Panc1 (cell line): ENCODE measurements at regions not wholly inside any gene's neighbourhood (a gene's known extent, or its start where the extent isn't known, plus 50 kb on each side); places are given as distances from the start of the nearest gene placed in this dataset.

Experiments
- ATAC-seq: fragments of 200-7000 bp; cut with Tn5 transposase; 2 replicates; pipeline ENCODE4 v1.9.1; 2020; ENCODE audit warnings: mild to moderate bottlenecking, moderate library complexity
- BruUV-seq: library from RNA; stranded (reverse); fragments of 400-500 nt; replicated peaks from 2 replicates; lab custom pipeline; 2021; lab: Mats Ljungman, UMichigan
- CTCF ChIA-PET: fragments of 300-600 bp; sonication (Branson Sonifier 250); formaldehyde crosslinking; loops from one replicate; lab custom pipeline; 2022; ENCODE audit warnings: antibody characterized with exemption; lab: Charles Lee
- POLR2A ChIA-PET: fragments of 300-600 bp; sonication (Branson Sonifier 250); formaldehyde crosslinking; loops from one replicate; lab custom pipeline; 2022; ENCODE audit warnings: antibody characterized with exemption; lab: Charles Lee
- DNase-seq: peaks from one replicate; pipeline ENCODE4 v3.0.0-alpha.2; 2010; ENCODE audit warnings: low read depth, low spot score
- H3K27ac ChIP-seq: 2 replicates; pipeline ENCODE4 v1.5.1; 2011; ENCODE audit warnings: mild to moderate bottlenecking, low read length, inconsistent platforms
- H3K27me3 ChIP-seq: fragments of 200-500 bp; sonication (Bioruptor generic); 2 replicates; pipeline ENCODE4 v1.6.0; 2014; ENCODE audit warnings: low read length, inconsistent platforms; ENCODE audit not compliant: control insufficient read depth, insufficient read depth
- H3K36me3 ChIP-seq: fragments of 200-500 bp; sonication (Bioruptor generic); 2 replicates; pipeline ENCODE4 v1.5.1; 2014; ENCODE audit warnings: inconsistent platforms, mild to moderate bottlenecking, low read length, moderate library complexity; ENCODE audit not compliant: control insufficient read depth, insufficient read depth
- H3K4me1 ChIP-seq: 2 replicates; pipeline ENCODE4 v1.5.1; 2011; ENCODE audit warnings: inconsistent platforms, mild to moderate bottlenecking, low read length, moderate library complexity; ENCODE audit not compliant: control insufficient read depth, insufficient read depth
- H3K4me3 ChIP-seq, 2 experiments: 2 replicates each; pipeline ENCODE4 v1.5.1; 2011 to 2012; ENCODE audit warnings: low read depth in 2 of 2, low read length in 2 of 2, mild to moderate bottlenecking in 2 of 2, inconsistent platforms in 1 of 2, moderate library complexity in 1 of 2
- H3K9me3 ChIP-seq: fragments of 200-500 bp; sonication (Bioruptor generic); 2 replicates; pipeline ENCODE4 v1.5.1; 2014; ENCODE audit warnings: low read depth, mild to moderate bottlenecking, inconsistent platforms, low read length, moderate library complexity; ENCODE audit not compliant: control insufficient read depth, insufficient read depth
- POLR2AphosphoS5 ChIP-seq: IDR thresholded peaks from 2 replicates; pipeline ENCODE4 v1.6.1; 2012; ENCODE audit warnings: mild to moderate bottlenecking, low read depth, low read length, moderate library complexity
- SIN3A ChIP-seq: IDR thresholded peaks from 2 replicates; pipeline ENCODE4 v1.6.1; 2012; ENCODE audit warnings: low read depth, mild to moderate bottlenecking, low read length, moderate library complexity, borderline replicate concordance; ENCODE audit not compliant: insufficient read depth
- TCF7L2 ChIP-seq: IDR thresholded peaks from 2 replicates; pipeline ENCODE4 v1.6.1; 2011; ENCODE audit warnings: mild to moderate bottlenecking, low read depth, low read length, inconsistent platforms
- in situ Hi-C: cut with HindIII; loops from 2 replicates; pipeline ENCODE4 v1.10.0; 2016; ENCODE audit warnings: low sequenced_read_pairs, low pct_unique_long_range_greater_than_20kb
- intact Hi-C: fragments of 100-400 bp; cut with micrococcal nuclease; formaldehyde crosslinking; loops from one replicate; pipeline ENCODE4 v1.10.0; 2022; ENCODE audit not compliant: unreplicated experiment
- TF ChIP-seq, protein P1 (sequence below), 2 experiments: IDR thresholded peaks; 2 replicates each; pipeline ENCODE4 v1.6.1; 2011 to 2012; ENCODE audit warnings: low read depth in 2 of 2, control low read depth in 1 of 2, low read length in 1 of 2, mild to moderate bottlenecking in 1 of 2, moderate library complexity in 1 of 2; ENCODE audit not compliant: insufficient read depth in 1 of 2
- TF ChIP-seq, protein P2 (sequence below): fragments of 450-650 bp; IDR thresholded peaks from 2 replicates; pipeline ENCODE4 v1.5.1; 2017; ENCODE audit warnings: mild to moderate bottlenecking

DNA sequence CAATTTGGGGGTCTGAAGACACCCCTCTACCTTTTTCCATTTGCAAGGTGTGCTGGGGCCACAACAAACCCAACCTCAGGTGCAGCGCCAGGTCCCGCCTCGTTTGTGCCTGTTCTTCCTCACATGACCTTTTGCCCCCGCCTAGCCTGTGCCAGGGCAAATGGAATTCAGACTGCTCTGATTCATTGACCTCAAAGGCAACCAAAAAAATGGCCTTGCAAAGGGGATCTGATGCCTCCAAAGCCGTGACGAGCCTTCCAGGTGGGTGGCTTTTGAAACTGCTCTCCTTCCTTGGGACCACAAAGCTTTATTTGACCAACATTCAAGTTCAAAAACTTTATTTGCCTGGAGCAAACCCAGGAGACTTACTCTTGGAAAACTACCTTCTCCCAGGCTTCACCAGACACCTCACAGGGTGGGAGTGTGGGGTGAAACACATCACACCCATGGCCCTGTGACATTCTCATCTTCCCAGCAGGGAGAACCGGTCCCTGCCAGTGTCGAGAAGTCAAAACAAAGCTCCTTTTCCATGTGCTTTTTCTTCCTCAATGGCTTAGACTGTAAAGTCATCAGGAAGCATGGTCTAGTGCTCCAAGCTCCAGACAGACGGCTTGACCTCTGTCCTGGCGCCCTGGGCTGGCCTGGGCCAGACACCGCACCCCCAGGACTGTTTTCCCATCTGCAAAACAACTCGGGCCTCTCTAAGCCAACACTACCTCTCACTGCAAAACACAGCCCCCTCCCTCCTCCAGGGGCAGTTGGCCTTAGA is 103.9 kb upstream of the HES1 start:
- in situ Hi-C loops = no loop called here
- ChIA-PET POLR2A (interaction anchor here (0.6 kb wide), 1 partner anchor 102 kb away, joined by 8 read pairs; no protein-coding TSS in a partner anchor), CTCF (no interaction called here)
- no peaks in the 10 kb centered on the region for H3K9me3 ChIP-seq
- BruUV-seq = no TSS peak
- H3K4me1 ChIP-seq = no peaks in the 10 kb centered on the region
- ATAC-seq = no peak
- H3K4me3 ChIP-seq = no peak overlapping the region
- intact Hi-C loops = no loop called here
- H3K36me3 ChIP-seq = no peaks in the 10 kb centered on the region
- no peak for DNase-seq
- TF ChIP-seq, protein P1, sequence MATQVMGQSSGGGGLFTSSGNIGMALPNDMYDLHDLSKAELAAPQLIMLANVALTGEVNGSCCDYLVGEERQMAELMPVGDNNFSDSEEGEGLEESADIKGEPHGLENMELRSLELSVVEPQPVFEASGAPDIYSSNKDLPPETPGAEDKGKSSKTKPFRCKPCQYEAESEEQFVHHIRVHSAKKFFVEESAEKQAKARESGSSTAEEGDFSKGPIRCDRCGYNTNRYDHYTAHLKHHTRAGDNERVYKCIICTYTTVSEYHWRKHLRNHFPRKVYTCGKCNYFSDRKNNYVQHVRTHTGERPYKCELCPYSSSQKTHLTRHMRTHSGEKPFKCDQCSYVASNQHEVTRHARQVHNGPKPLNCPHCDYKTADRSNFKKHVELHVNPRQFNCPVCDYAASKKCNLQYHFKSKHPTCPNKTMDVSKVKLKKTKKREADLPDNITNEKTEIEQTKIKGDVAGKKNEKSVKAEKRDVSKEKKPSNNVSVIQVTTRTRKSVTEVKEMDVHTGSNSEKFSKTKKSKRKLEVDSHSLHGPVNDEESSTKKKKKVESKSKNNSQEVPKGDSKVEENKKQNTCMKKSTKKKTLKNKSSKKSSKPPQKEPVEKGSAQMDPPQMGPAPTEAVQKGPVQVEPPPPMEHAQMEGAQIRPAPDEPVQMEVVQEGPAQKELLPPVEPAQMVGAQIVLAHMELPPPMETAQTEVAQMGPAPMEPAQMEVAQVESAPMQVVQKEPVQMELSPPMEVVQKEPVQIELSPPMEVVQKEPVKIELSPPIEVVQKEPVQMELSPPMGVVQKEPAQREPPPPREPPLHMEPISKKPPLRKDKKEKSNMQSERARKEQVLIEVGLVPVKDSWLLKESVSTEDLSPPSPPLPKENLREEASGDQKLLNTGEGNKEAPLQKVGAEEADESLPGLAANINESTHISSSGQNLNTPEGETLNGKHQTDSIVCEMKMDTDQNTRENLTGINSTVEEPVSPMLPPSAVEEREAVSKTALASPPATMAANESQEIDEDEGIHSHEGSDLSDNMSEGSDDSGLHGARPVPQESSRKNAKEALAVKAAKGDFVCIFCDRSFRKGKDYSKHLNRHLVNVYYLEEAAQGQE (IDR thresholded peaks at IDR 0.05; ENCODE audit: insufficient read depth in 1 of 2, low read depth in 2 of 2, low read length in 1 of 2) = no peak
- TF ChIP-seq, protein P2, sequence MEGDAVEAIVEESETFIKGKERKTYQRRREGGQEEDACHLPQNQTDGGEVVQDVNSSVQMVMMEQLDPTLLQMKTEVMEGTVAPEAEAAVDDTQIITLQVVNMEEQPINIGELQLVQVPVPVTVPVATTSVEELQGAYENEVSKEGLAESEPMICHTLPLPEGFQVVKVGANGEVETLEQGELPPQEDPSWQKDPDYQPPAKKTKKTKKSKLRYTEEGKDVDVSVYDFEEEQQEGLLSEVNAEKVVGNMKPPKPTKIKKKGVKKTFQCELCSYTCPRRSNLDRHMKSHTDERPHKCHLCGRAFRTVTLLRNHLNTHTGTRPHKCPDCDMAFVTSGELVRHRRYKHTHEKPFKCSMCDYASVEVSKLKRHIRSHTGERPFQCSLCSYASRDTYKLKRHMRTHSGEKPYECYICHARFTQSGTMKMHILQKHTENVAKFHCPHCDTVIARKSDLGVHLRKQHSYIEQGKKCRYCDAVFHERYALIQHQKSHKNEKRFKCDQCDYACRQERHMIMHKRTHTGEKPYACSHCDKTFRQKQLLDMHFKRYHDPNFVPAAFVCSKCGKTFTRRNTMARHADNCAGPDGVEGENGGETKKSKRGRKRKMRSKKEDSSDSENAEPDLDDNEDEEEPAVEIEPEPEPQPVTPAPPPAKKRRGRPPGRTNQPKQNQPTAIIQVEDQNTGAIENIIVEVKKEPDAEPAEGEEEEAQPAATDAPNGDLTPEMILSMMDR = no peak
- H3K27ac ChIP-seq = no peak overlapping the region
- H3K27me3 ChIP-seq = no peaks in the 10 kb centered on the region

DNA sequence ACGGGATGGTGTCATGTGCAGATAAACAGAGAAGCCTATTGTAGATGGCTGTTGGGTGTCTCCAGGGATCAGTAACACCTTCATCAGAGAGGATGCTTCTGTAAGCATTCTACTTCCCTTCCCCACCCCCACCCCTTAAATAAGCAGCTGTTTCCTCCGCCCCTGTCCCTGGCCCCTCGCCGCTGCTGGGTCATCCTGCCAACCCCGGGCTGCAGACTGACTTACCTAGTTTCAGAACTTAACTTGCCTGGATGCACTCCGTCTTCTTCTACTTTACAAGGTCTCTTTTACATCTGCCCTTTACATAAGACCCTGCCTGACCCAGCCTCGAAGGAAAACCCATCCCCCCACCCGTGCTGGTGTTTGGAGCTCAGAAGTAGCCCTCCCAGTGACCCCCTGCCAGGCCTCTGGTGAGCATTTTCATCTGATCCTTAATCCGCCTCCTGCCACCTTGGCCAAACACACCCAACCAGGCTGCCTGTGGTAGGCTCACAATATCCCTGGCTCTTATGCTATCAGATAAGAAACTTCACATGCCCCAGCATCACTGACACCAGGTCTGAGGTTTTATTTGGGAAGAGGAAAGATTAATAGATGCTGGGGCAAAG is 103.0 kb upstream of the HES1 start:
- Histone ChIP-seq H3K4me1 (no peaks in the 10 kb centered on the region), H3K27me3 (no peaks in the 10 kb centered on the region), H3K4me3 (no peak overlapping the region), H3K27ac (no peak overlapping the region), H3K36me3 (no peaks in the 10 kb centered on the region), H3K9me3 (no peaks in the 10 kb centered on the region)
- BruUV-seq = no TSS peak
- ATAC-seq (no peak), DNase-seq (no peak)
- ChIA-PET CTCF (no interaction called here), POLR2A (interaction anchor here (0.6 kb wide), 1 partner anchor 101 kb away, joined by 8 read pairs; no protein-coding TSS in a partner anchor)
- TF ChIP-seq POLR2AphosphoS5 (no peak), SIN3A (no peak), TCF7L2 (no peak)
- TF ChIP-seq, protein P1 (IDR thresholded peaks at IDR 0.05; ENCODE audit: insufficient read depth in 1 of 2, low read depth in 2 of 2, low read length in 1 of 2) = no peak
- TF ChIP-seq, protein P2 = no peak
- in situ Hi-C loops = no loop called here
- intact Hi-C loops = no loop called here
